ENCODE measurements at regions not wholly inside any gene's neighbourhood (a gene's known extent, or its start where the extent isn't known, plus 50 kb on each side); places are given as distances from the start of the nearest gene placed in this dataset.

DNA sequence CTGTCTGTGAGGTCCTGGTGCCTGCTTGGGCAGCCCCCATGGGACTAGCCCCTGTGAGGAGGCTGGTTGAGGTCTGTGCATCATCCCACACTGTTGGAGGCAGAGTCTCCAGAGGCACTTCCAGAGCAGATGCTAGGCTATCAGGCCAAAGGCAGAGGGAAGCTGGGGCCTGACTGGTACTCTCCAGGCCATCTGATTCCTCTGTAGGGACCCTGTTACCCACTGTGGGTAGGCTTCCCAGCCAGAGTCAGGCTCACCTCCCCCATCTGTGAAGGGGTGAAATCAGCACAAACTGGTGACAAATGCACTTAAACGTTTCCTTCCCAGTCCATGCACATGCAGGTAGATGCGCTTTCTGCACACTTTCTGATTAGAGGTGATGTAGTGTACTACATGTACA is 212.6 kb upstream of the TOPAZ1 start:
- Histone ChIP-seq H3K9me2 (ENCODE audit: low read depth, low read length) (no peaks in the 10 kb centered on the region), H2AFZ (ENCODE audit: low read length) (no peak overlapping the region), H4K20me1 (ENCODE audit: insufficient read depth, low read length) (no peaks in the 10 kb centered on the region), H3K4me3 (ENCODE audit: low read depth, low read length, poor library complexity, severe bottlenecking) (no peak overlapping the region), H3K9ac (ENCODE audit: low read length) (no peak overlapping the region), H3K4me2 (ENCODE audit: low read length) (no peak overlapping the region), H3K9me3 (ENCODE audit: low read length) (no peaks in the 10 kb centered on the region), H3K27me3 (ENCODE audit: insufficient read depth, low read length) (no peaks in the 10 kb centered on the region), H3K27ac (ENCODE audit: low read depth, low read length, poor library complexity, severe bottlenecking) (no peak overlapping the region), H3K79me2 (ENCODE audit: insufficient read depth, low read length) (no peaks in the 10 kb centered on the region), H3K4me1 (ENCODE audit: insufficient read depth, low read length, severe bottlenecking) (no peaks in the 10 kb centered on the region), H3K36me3 (ENCODE audit: insufficient read depth, low read length) (no peaks in the 10 kb centered on the region), H3F3A (ENCODE audit: insufficient read depth, low read length) (no peaks in the 10 kb centered on the region)
- TF ChIP-seq, protein P1, sequence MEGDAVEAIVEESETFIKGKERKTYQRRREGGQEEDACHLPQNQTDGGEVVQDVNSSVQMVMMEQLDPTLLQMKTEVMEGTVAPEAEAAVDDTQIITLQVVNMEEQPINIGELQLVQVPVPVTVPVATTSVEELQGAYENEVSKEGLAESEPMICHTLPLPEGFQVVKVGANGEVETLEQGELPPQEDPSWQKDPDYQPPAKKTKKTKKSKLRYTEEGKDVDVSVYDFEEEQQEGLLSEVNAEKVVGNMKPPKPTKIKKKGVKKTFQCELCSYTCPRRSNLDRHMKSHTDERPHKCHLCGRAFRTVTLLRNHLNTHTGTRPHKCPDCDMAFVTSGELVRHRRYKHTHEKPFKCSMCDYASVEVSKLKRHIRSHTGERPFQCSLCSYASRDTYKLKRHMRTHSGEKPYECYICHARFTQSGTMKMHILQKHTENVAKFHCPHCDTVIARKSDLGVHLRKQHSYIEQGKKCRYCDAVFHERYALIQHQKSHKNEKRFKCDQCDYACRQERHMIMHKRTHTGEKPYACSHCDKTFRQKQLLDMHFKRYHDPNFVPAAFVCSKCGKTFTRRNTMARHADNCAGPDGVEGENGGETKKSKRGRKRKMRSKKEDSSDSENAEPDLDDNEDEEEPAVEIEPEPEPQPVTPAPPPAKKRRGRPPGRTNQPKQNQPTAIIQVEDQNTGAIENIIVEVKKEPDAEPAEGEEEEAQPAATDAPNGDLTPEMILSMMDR (IDR thresholded peaks at IDR 0.05; ENCODE audit: low read length), result no peak
- TF ChIP-seq EZH2 (IDR thresholded peaks at IDR 0.05; ENCODE audit: borderline replicate concordance, low read length), result no peak

DNA sequence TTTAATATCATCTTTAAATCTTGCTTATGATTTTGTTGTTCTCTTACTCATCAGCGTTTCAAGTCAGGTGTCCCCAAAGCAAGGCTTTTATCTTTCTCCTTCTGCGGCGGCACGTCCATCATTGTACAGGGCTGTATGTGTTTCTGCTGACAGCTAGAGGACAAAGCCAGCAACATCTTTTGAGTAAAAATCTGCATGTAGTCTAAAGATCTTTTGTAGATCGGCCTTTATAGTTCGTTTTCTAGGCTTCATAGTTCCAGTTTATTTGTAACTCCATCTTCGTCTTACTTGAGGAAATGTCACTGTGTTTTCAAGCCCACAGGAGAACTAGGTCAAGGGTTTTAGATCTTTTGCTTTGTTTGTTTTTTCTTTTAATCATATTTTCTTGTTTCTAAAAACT is 211.4 kb upstream of the TOPAZ1 start:
- Histone ChIP-seq H3K9me3 (ENCODE audit: low read length) (no peaks in the 10 kb centered on the region), H2AFZ (ENCODE audit: low read length) (no peak overlapping the region), H3F3A (ENCODE audit: insufficient read depth, low read length) (no peaks in the 10 kb centered on the region), H3K79me2 (ENCODE audit: insufficient read depth, low read length) (no peaks in the 10 kb centered on the region), H4K20me1 (ENCODE audit: insufficient read depth, low read length) (no peaks in the 10 kb centered on the region), H3K4me3 (ENCODE audit: low read depth, low read length, poor library complexity, severe bottlenecking) (no peak overlapping the region), H3K4me2 (ENCODE audit: low read length) (no peak overlapping the region), H3K27me3 (ENCODE audit: insufficient read depth, low read length) (no peaks in the 10 kb centered on the region), H3K9ac (ENCODE audit: low read length) (no peak overlapping the region), H3K4me1 (ENCODE audit: insufficient read depth, low read length, severe bottlenecking) (no peaks in the 10 kb centered on the region), H3K9me2 (ENCODE audit: low read depth, low read length) (no peaks in the 10 kb centered on the region), H3K36me3 (ENCODE audit: insufficient read depth, low read length) (no peaks in the 10 kb centered on the region), H3K27ac (ENCODE audit: low read depth, low read length, poor library complexity, severe bottlenecking) (no peak overlapping the region)
- no peak for TF ChIP-seq EZH2 (IDR thresholded peaks at IDR 0.05; ENCODE audit: borderline replicate concordance, low read length)
- TF ChIP-seq, protein P1 (IDR thresholded peaks at IDR 0.05; ENCODE audit: low read length), result no peak

DNA sequence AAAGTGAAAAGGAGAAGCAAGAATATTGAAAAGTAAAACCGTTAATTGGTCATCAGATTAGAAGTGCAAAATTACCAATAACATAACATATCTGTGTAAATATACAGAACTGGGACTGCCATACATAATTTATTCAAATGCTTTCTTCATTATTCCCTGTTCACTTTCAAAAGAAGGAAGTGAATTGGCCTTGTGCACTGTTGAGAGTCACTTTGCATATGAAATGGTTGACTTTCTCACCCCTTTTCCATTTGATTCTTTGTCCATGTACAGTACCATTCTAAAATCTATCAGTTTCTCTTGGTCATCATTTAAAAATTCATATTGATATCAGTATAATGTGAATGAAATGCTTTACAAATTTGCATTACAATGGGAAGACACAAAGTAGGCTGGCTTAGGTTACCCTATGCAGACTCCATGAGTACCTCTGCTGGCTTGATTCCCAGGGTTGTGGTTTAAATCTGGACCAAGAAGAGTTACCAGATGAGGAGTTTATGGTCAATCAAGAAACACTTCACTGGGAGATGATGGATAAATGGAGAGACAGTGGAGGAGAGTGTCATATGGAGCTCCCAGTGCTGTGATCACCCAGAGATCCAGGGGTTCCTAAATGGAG is 210.9 kb upstream of the TOPAZ1 start:
- Histone ChIP-seq H4K20me1 (ENCODE audit: insufficient read depth, low read length) (no peaks in the 10 kb centered on the region), H3K4me3 (ENCODE audit: low read depth, low read length, poor library complexity, severe bottlenecking) (no peak overlapping the region), H3K9me3 (ENCODE audit: low read length) (no peaks in the 10 kb centered on the region), H3K4me2 (ENCODE audit: low read length) (no peak overlapping the region), H3K9me2 (ENCODE audit: low read depth, low read length) (no peaks in the 10 kb centered on the region), H3K27ac (ENCODE audit: low read depth, low read length, poor library complexity, severe bottlenecking) (no peak overlapping the region), H3K27me3 (ENCODE audit: insufficient read depth, low read length) (no peaks in the 10 kb centered on the region), H3K79me2 (ENCODE audit: insufficient read depth, low read length) (no peaks in the 10 kb centered on the region), H3K36me3 (ENCODE audit: insufficient read depth, low read length) (no peaks in the 10 kb centered on the region), H3K4me1 (ENCODE audit: insufficient read depth, low read length, severe bottlenecking) (no peaks in the 10 kb centered on the region), H3F3A (ENCODE audit: insufficient read depth, low read length) (no peaks in the 10 kb centered on the region), H2AFZ (ENCODE audit: low read length) (no peak overlapping the region), H3K9ac (ENCODE audit: low read length) (no peak overlapping the region)
- TF ChIP-seq EZH2 (IDR thresholded peaks at IDR 0.05; ENCODE audit: borderline replicate concordance, low read length), result no peak
- TF ChIP-seq, protein P1 (IDR thresholded peaks at IDR 0.05; ENCODE audit: low read length), result no peak
